Esophagus squamous epithelium (tissue), 4 donors: ENCODE measurements at regions not wholly inside any gene's neighbourhood (a gene's known extent, or its start where the extent isn't known, plus 50 kb on each side); places are given as distances from the start of the nearest gene placed in this dataset.

Source experiments
- CTCF ChIP-seq, 6 experiments: fragments of 450-650 bp in 4 of 6; fragments of 200-600 bp in 2 of 6; sonication (generic) in 2 of 6; IDR thresholded peaks; one replicate each; pipeline ENCODE4 v1.5.1; 2016 to 2019; ENCODE audit warnings: antibody characterized with exemption in 6 of 6, mild to moderate bottlenecking in 4 of 6, moderate library complexity in 4 of 6
- POLR2A ChIP-seq, 4 donors: fragments of 450-650 bp; IDR thresholded peaks; one replicate each; pipeline ENCODE4 v1.6.1; 2017; ENCODE audit warnings: antibody characterized with exemption in 4 of 4, mild to moderate bottlenecking in 4 of 4, moderate library complexity in 3 of 4

GRCh38 chr10:78481842-78482241 is 448.2 kb downstream of the RPS24 start:
- TF ChIP-seq CTCF (IDR thresholded peaks at IDR 0.05) (no peak), POLR2A (IDR thresholded peaks at IDR 0.05) (no peak)
